ENCODE measurements at regions not wholly inside any gene's neighbourhood (a gene's known extent, or its start where the extent isn't known, plus 50 kb on each side); places are given as distances from the start of the nearest gene placed in this dataset.

GRCh38 chr4:24705016-24705753, 90.2 kb upstream of the SOD3 start:
- no peak overlapping the region for H2AK5ac ChIP-seq (ENCODE audit: low read depth, low read length)
- H3K27ac ChIP-seq (replicated peaks; ENCODE audit: low read length): no peak overlapping the region
- no peak overlapping the region for H3K14ac ChIP-seq (ENCODE audit: low read length)
- no peak overlapping the region for H4K8ac ChIP-seq (ENCODE audit: low read depth, low read length)
- H2BK120ac ChIP-seq (ENCODE audit: low read depth, low read length): no peak overlapping the region
- no peak overlapping the region for H2BK15ac ChIP-seq (ENCODE audit: low read length)
- no peak overlapping the region for H3K4me3 ChIP-seq (ENCODE audit: low read length in 2 of 2)
- H3K79me1 ChIP-seq (ENCODE audit: low read depth, low read length): no peaks in the 10 kb centered on the region
- no CpG with 5 or more reads among the region's 10 CpGs for WGBS, 2 donors (ENCODE audit: extremely low coverage in 2 of 2, insufficient read length in 2 of 2, insufficient replicate concordance in 1 of 2)
- no peak overlapping the region for H3K18ac ChIP-seq (ENCODE audit: low read length)
- H3K9me3 ChIP-seq (replicated peaks in 1 of 2; ENCODE audit: control insufficient read depth in 2 of 2, insufficient read depth in 1 of 2, low read depth in 1 of 2, low read length in 2 of 2): no peaks in the 10 kb centered on the region
- H3K23ac ChIP-seq (ENCODE audit: low read depth, low read length, poor library complexity): no peak overlapping the region
- H2BK5ac ChIP-seq (ENCODE audit: low read length): no peak overlapping the region
- H4K91ac ChIP-seq (ENCODE audit: low read depth, low read length, poor library complexity): no peak overlapping the region
- DNase-seq (ENCODE audit: low spot score): no peak
- no peak overlapping the region for H3K9ac ChIP-seq (ENCODE audit: low read depth, low read length, poor library complexity)
- no peak overlapping the region for H2BK12ac ChIP-seq (ENCODE audit: low read length)
- H3K4me2 ChIP-seq (ENCODE audit: insufficient read depth, low read length, poor library complexity, severe bottlenecking): no peak overlapping the region
- H3K4ac ChIP-seq (ENCODE audit: low read length): no peak overlapping the region
- peaks cover 0 to 2% (median 0%) of the 10 kb centered on the region in 3 experiments for H3K27me3 ChIP-seq (ENCODE audit: control insufficient read depth in 3 of 3, insufficient read depth in 3 of 3, low read depth in 1 of 3, low read length in 3 of 3)
- no peaks in the 10 kb centered on the region for H3K36me3 ChIP-seq (replicated peaks in 1 of 2; ENCODE audit: control insufficient read depth in 2 of 2, insufficient read depth in 2 of 2, low read length in 2 of 2)
- H2AFZ ChIP-seq (ENCODE audit: low read length): no peak overlapping the region
- peaks cover 0 to 11% of the 10 kb centered on the region in 2 donors for H3K4me1 ChIP-seq (ENCODE audit: control insufficient read depth in 2 of 2, insufficient read depth in 1 of 2, low read depth in 1 of 2, low read length in 2 of 2)

- Histone ChIP-seq H3K4ac (ENCODE audit: low read length) (no peak overlapping the region), H2BK15ac (ENCODE audit: low read length) (no peak overlapping the region), H3K9ac (ENCODE audit: low read depth, low read length, poor library complexity) (no peak overlapping the region), H3K4me3 (ENCODE audit: low read length in 2 of 2) (no peak overlapping the region), H3K27ac (replicated peaks; ENCODE audit: low read length) (no peak overlapping the region), H3K9me3 (replicated peaks in 1 of 2; ENCODE audit: control insufficient read depth in 2 of 2, insufficient read depth in 1 of 2, low read depth in 1 of 2, low read length in 2 of 2) (no peaks in the 10 kb centered on the region), H3K4me1 (ENCODE audit: control insufficient read depth in 2 of 2, insufficient read depth in 1 of 2, low read depth in 1 of 2, low read length in 2 of 2) (no peaks in the 10 kb centered on the region), H2AFZ (ENCODE audit: low read length) (no peak overlapping the region), H3K27me3 (ENCODE audit: control insufficient read depth in 3 of 3, insufficient read depth in 3 of 3, low read depth in 1 of 3, low read length in 3 of 3) (no peaks in the 10 kb centered on the region), H2BK12ac (ENCODE audit: low read length) (no peak overlapping the region), H2BK120ac (ENCODE audit: low read depth, low read length) (no peak overlapping the region), H3K4me2 (ENCODE audit: insufficient read depth, low read length, poor library complexity, severe bottlenecking) (no peak overlapping the region), H3K23ac (ENCODE audit: low read depth, low read length, poor library complexity) (no peak overlapping the region), H2BK5ac (ENCODE audit: low read length) (no peak overlapping the region), H2AK5ac (ENCODE audit: low read depth, low read length) (no peak overlapping the region), H4K8ac (ENCODE audit: low read depth, low read length) (no peak overlapping the region), H3K18ac (ENCODE audit: low read length) (no peak overlapping the region), H3K36me3 (replicated peaks in 1 of 2; ENCODE audit: control insufficient read depth in 2 of 2, insufficient read depth in 2 of 2, low read length in 2 of 2) (no peaks in the 10 kb centered on the region), H3K14ac (ENCODE audit: low read length) (no peak overlapping the region), H3K79me1 (ENCODE audit: low read depth, low read length) (no peaks in the 10 kb centered on the region), H4K91ac (ENCODE audit: low read depth, low read length, poor library complexity) (no peak overlapping the region)
- no CpG with 5 or more reads among the region's 2 CpGs for WGBS, 2 donors (ENCODE audit: extremely low coverage in 2 of 2, insufficient read length in 2 of 2, insufficient replicate concordance in 1 of 2)
- DNase-seq (ENCODE audit: low spot score): no peak
Measured at GRCh38 chr4:24713604-24714003, 81.8 kb upstream of the SOD3 start.

- no peaks in the 10 kb centered on the region for H3K79me1 ChIP-seq (ENCODE audit: low read depth, low read length)
- WGBS, 2 donors (ENCODE audit: extremely low coverage in 2 of 2, insufficient read length in 2 of 2, insufficient replicate concordance in 1 of 2): no CpG with 5 or more reads among the region's 5 CpGs
- H3K9ac ChIP-seq (ENCODE audit: low read depth, low read length, poor library complexity): no peak overlapping the region
- H2BK120ac ChIP-seq (ENCODE audit: low read depth, low read length): no peak overlapping the region
- H3K36me3 ChIP-seq (replicated peaks in 1 of 2; ENCODE audit: control insufficient read depth in 2 of 2, insufficient read depth in 2 of 2, low read length in 2 of 2): no peaks in the 10 kb centered on the region
- H3K4me3 ChIP-seq (ENCODE audit: low read length in 2 of 2): no peak overlapping the region
- no peak overlapping the region for H4K8ac ChIP-seq (ENCODE audit: low read depth, low read length)
- no peak overlapping the region for H3K4ac ChIP-seq (ENCODE audit: low read length)
- H3K4me1 ChIP-seq (ENCODE audit: control insufficient read depth in 2 of 2, insufficient read depth in 1 of 2, low read depth in 1 of 2, low read length in 2 of 2): no peaks in the 10 kb centered on the region
- no peak overlapping the region for H2AFZ ChIP-seq (ENCODE audit: low read length)
- no peak overlapping the region for H3K23ac ChIP-seq (ENCODE audit: low read depth, low read length, poor library complexity)
- H3K27me3 ChIP-seq (ENCODE audit: control insufficient read depth in 3 of 3, insufficient read depth in 3 of 3, low read depth in 1 of 3, low read length in 3 of 3): no peaks in the 10 kb centered on the region
- H2BK5ac ChIP-seq (ENCODE audit: low read length): no peak overlapping the region
- no peak overlapping the region for H2BK15ac ChIP-seq (ENCODE audit: low read length)
- H3K9me3 ChIP-seq (replicated peaks in 1 of 2; ENCODE audit: control insufficient read depth in 2 of 2, insufficient read depth in 1 of 2, low read depth in 1 of 2, low read length in 2 of 2): no peaks in the 10 kb centered on the region
- no peak overlapping the region for H2AK5ac ChIP-seq (ENCODE audit: low read depth, low read length)
- no peak overlapping the region for H2BK12ac ChIP-seq (ENCODE audit: low read length)
- no peak overlapping the region for H4K91ac ChIP-seq (ENCODE audit: low read depth, low read length, poor library complexity)
- H3K18ac ChIP-seq (ENCODE audit: low read length): no peak overlapping the region
- H3K4me2 ChIP-seq (ENCODE audit: insufficient read depth, low read length, poor library complexity, severe bottlenecking): no peak overlapping the region
- no peak for DNase-seq (ENCODE audit: low spot score)
- no peak overlapping the region for H3K14ac ChIP-seq (ENCODE audit: low read length)
- H3K27ac ChIP-seq (replicated peaks; ENCODE audit: low read length): no peak overlapping the region
Measured at GRCh38 chr4:24719615-24720014, 75.8 kb upstream of the SOD3 start.

GRCh38 chr4:24720436-24720835, 74.9 kb upstream of the SOD3 start:
- Histone ChIP-seq H3K36me3 (replicated peaks in 1 of 2; ENCODE audit: control insufficient read depth in 2 of 2, insufficient read depth in 2 of 2, low read length in 2 of 2) (no peaks in the 10 kb centered on the region), H3K18ac (ENCODE audit: low read length) (no peak overlapping the region), H3K79me1 (ENCODE audit: low read depth, low read length) (no peaks in the 10 kb centered on the region), H2BK5ac (ENCODE audit: low read length) (no peak overlapping the region), H3K23ac (ENCODE audit: low read depth, low read length, poor library complexity) (no peak overlapping the region), H3K4me2 (ENCODE audit: insufficient read depth, low read length, poor library complexity, severe bottlenecking) (no peak overlapping the region), H3K4me3 (ENCODE audit: low read length in 2 of 2) (no peak overlapping the region), H2BK15ac (ENCODE audit: low read length) (no peak overlapping the region), H3K9ac (ENCODE audit: low read depth, low read length, poor library complexity) (no peak overlapping the region), H2BK120ac (ENCODE audit: low read depth, low read length) (no peak overlapping the region), H3K14ac (ENCODE audit: low read length) (no peak overlapping the region), H2AK5ac (ENCODE audit: low read depth, low read length) (no peak overlapping the region), H3K9me3 (replicated peaks in 1 of 2; ENCODE audit: control insufficient read depth in 2 of 2, insufficient read depth in 1 of 2, low read depth in 1 of 2, low read length in 2 of 2) (no peaks in the 10 kb centered on the region), H3K27ac (replicated peaks; ENCODE audit: low read length) (no peak overlapping the region), H3K4ac (ENCODE audit: low read length) (no peak overlapping the region), H4K91ac (ENCODE audit: low read depth, low read length, poor library complexity) (no peak overlapping the region), H4K8ac (ENCODE audit: low read depth, low read length) (no peak overlapping the region), H2BK12ac (ENCODE audit: low read length) (no peak overlapping the region), H3K27me3 (ENCODE audit: control insufficient read depth in 3 of 3, insufficient read depth in 3 of 3, low read depth in 1 of 3, low read length in 3 of 3) (no peaks in the 10 kb centered on the region), H2AFZ (ENCODE audit: low read length) (no peak overlapping the region), H3K4me1 (ENCODE audit: control insufficient read depth in 2 of 2, insufficient read depth in 1 of 2, low read depth in 1 of 2, low read length in 2 of 2) (no peaks in the 10 kb centered on the region)
- WGBS, 2 donors (ENCODE audit: extremely low coverage in 2 of 2, insufficient read length in 2 of 2, insufficient replicate concordance in 1 of 2): no CpG with 5 or more reads among the region's 1 CpG
- DNase-seq (ENCODE audit: low spot score): no peak
